Astrocyte (in vitro differentiated cells and primary cell): ENCODE measurements at regions not wholly inside any gene's neighbourhood (a gene's known extent, or its start where the extent isn't known, plus 50 kb on each side); places are given as distances from the start of the nearest gene placed in this dataset.

Experiments used
- CTCF ChIP-seq: IDR thresholded peaks from 2 replicates; pipeline ENCODE4 v1.5.1; 2011; ENCODE audit warnings: low read depth, mild to moderate bottlenecking, inconsistent platforms, low read length, moderate library complexity; ENCODE audit not compliant: insufficient read depth
- EZH2 ChIP-seq: IDR thresholded peaks from 2 replicates; pipeline ENCODE4 v1.6.1; 2012; ENCODE audit warnings: mild to moderate bottlenecking, low read length, inconsistent platforms; ENCODE audit not compliant: insufficient read depth

GRCh38 chr3:22989716-22990115, 213.4 kb upstream of the UBE2E2 start:
- TF ChIP-seq EZH2: no peak
- TF ChIP-seq CTCF: no peak
